H1 (cell line): ENCODE measurements at regions not wholly inside any gene's neighbourhood (a gene's known extent, or its start where the extent isn't known, plus 50 kb on each side); places are given as distances from the start of the nearest gene placed in this dataset.

Source experiments
- CTCF ChIA-PET: fragments of 300-600 bp; sonication (Branson Sonifier 250); formaldehyde crosslinking; loops from one replicate; lab custom pipeline; 2021; ENCODE audit not compliant: partially characterized antibody; lab: Charles Lee
- POLR2A ChIA-PET: fragments of 300-600 bp; sonication (Branson Sonifier 250); formaldehyde crosslinking; loops from one replicate; lab custom pipeline; 2021; ENCODE audit warnings: inconsistent platforms; ENCODE audit not compliant: partially characterized antibody; lab: Charles Lee
- DNase-seq, 2 experiments: peaks; one replicate each; pipeline versions ENCODE4 v3.0.0 to v3.0.0-alpha.2; 2010 to 2022; ENCODE audit warnings: low spot score in 2 of 2, low read depth in 1 of 2, mixed read lengths in 1 of 2
- FAIRE-seq: peaks from 2 replicates; lab custom pipeline; 2011; peaks lifted over from hg19 to GRCh38; lab: Jason Lieb, UNC
- H2AFZ ChIP-seq: 2 replicates; pipeline ENCODE4 v1.8.1; 2012; ENCODE audit warnings: low read length, inconsistent platforms
- H2AK5ac ChIP-seq: 2 replicates; pipeline ENCODE4 v1.6.1; 2013; ENCODE audit warnings: low read depth, low read length
- H2BK120ac ChIP-seq: replicated peaks from 2 replicates; pipeline ENCODE3; 2013; ENCODE audit warnings: low read depth, low read length, inconsistent platforms
- H2BK12ac ChIP-seq: 2 replicates; pipeline ENCODE4 v1.6.1; 2013; ENCODE audit warnings: low read depth, low read length
- H2BK15ac ChIP-seq: 2 replicates; pipeline ENCODE4 v1.6.1; 2013; ENCODE audit warnings: low read length
- H2BK20ac ChIP-seq: 2 replicates; pipeline ENCODE4 v1.6.1; 2013; ENCODE audit warnings: low read length
- H2BK5ac ChIP-seq: 2 replicates; pipeline ENCODE4 v1.6.1; 2013; ENCODE audit warnings: low read depth, low read length
- H3K14ac ChIP-seq: 2 replicates; pipeline ENCODE4 v1.6.1; 2013; ENCODE audit warnings: inconsistent platforms; ENCODE audit not compliant: insufficient read length
- H3K18ac ChIP-seq: 2 replicates; pipeline ENCODE4 v1.6.1; 2013; ENCODE audit warnings: low read length; ENCODE audit errors: extremely low read depth
- H3K23ac ChIP-seq: 2 replicates; pipeline ENCODE4 v1.6.1; 2013; ENCODE audit warnings: inconsistent platforms; ENCODE audit not compliant: insufficient read length
- H3K23me2 ChIP-seq: 2 replicates; pipeline ENCODE4 v1.6.1; 2013; ENCODE audit warnings: low read depth, low read length
- H3K27ac ChIP-seq: 2 replicates; pipeline ENCODE4 v1.6.1; 2011; ENCODE audit warnings: low read depth, low read length, inconsistent platforms
- H3K27me3 ChIP-seq, 4 experiments: replicated peaks in 1 of 4; 1 replicate in 1 of 4; 2 replicates in 3 of 4; pipeline versions ENCODE4 v1.6.1 to v1.8.1; 2011 to 2013; ENCODE audit warnings: low read length in 3 of 4, mild to moderate bottlenecking in 3 of 4, inconsistent platforms in 2 of 4, mixed read lengths in 2 of 4, moderate library complexity in 1 of 4; ENCODE audit not compliant: control insufficient read depth in 3 of 4, insufficient read depth in 3 of 4; ENCODE audit errors: extremely low read depth in 1 of 4
- H3K36me3 ChIP-seq, 4 experiments: 2 replicates each; pipeline versions ENCODE4 v1.6.1 to v1.8.1; 2011 to 2013; ENCODE audit warnings: mild to moderate bottlenecking in 4 of 4, low read length in 3 of 4, moderate library complexity in 2 of 4, control low read depth in 1 of 4, inconsistent platforms in 1 of 4; ENCODE audit not compliant: insufficient read depth in 4 of 4, control insufficient read depth in 2 of 4
- H3K4ac ChIP-seq: replicated peaks from 2 replicates; pipeline ENCODE3; 2013; ENCODE audit warnings: low read length, low read depth, mixed read lengths, inconsistent platforms; ENCODE audit not compliant: insufficient read length
- H3K4me1 ChIP-seq, 4 experiments: replicated peaks in 1 of 4; 1 replicate in 1 of 4; 2 replicates in 3 of 4; pipeline versions ENCODE4 v1.6.1 to v1.8.1; 2011 to 2013; ENCODE audit warnings: low read length in 3 of 4, inconsistent platforms in 2 of 4, mixed read lengths in 1 of 4; ENCODE audit not compliant: insufficient read depth in 4 of 4, control insufficient read depth in 3 of 4
- H3K4me2 ChIP-seq, 2 experiments: 2 replicates each; pipeline versions ENCODE4 v1.6.1 to v1.8.1; 2011 to 2013; ENCODE audit warnings: low read depth in 2 of 2, low read length in 2 of 2, control low read depth in 1 of 2, inconsistent platforms in 1 of 2, mild to moderate bottlenecking in 1 of 2; ENCODE audit not compliant: insufficient read depth in 1 of 2
- H3K4me3 ChIP-seq, 4 experiments: fragments of 200-600, 300-600 bp in 1 of 4; sonication (generic), shearing (Covaris generic), sonication (Bioruptor Twin) in 1 of 4; 2 replicates each; pipeline versions ENCODE4 v1.5.1 to v1.8.1; 2011 to 2016; ENCODE audit warnings: low read length in 4 of 4, low read depth in 3 of 4, control low read depth in 2 of 4, inconsistent platforms in 2 of 4, mild to moderate bottlenecking in 2 of 4, mixed read lengths in 1 of 4, moderate library complexity in 1 of 4; ENCODE audit not compliant: insufficient read depth in 2 of 4; ENCODE audit errors: extremely low read depth in 1 of 4
- H3K56ac ChIP-seq: replicated peaks from 2 replicates; pipeline ENCODE3; 2013; ENCODE audit warnings: low read depth, mild to moderate bottlenecking, mixed read lengths, low read length, inconsistent platforms; ENCODE audit not compliant: insufficient read length
- H3K79me1 ChIP-seq: 2 replicates; pipeline ENCODE4 v1.6.1; 2013; ENCODE audit warnings: low read depth, low read length, control low read depth
- H3K79me2 ChIP-seq, 2 experiments: 2 replicates each; pipeline versions ENCODE4 v1.6.1 to v1.8.1; 2012 to 2013; ENCODE audit warnings: low read length in 2 of 2, mild to moderate bottlenecking in 2 of 2, inconsistent platforms in 1 of 2; ENCODE audit not compliant: insufficient read depth in 2 of 2, control insufficient read depth in 1 of 2
- H3K9ac ChIP-seq, 4 experiments: replicated peaks in 1 of 4; 1 replicate in 1 of 4; 2 replicates in 3 of 4; pipeline versions ENCODE4 v1.6.1 to v1.8.1; 2011 to 2013; ENCODE audit warnings: low read depth in 3 of 4, low read length in 3 of 4, control low read depth in 2 of 4, mild to moderate bottlenecking in 2 of 4, moderate library complexity in 2 of 4, inconsistent platforms in 1 of 4; ENCODE audit errors: extremely low read depth in 1 of 4
- H3K9me3 ChIP-seq, 2 experiments: 2 replicates each; pipeline versions ENCODE4 v1.6.1 to v1.8.1; 2012 to 2013; ENCODE audit warnings: mild to moderate bottlenecking in 2 of 2, moderate library complexity in 2 of 2, control low read depth in 1 of 2, inconsistent platforms in 1 of 2, low read depth in 1 of 2, low read length in 1 of 2, mixed read lengths in 1 of 2; ENCODE audit not compliant: insufficient read depth in 2 of 2
- H4K20me1 ChIP-seq, 2 experiments: replicated peaks in 1 of 2; 2 replicates each; pipeline versions ENCODE3 to v1.8.1; 2011 to 2013; ENCODE audit warnings: inconsistent platforms in 2 of 2, low read length in 2 of 2, mild to moderate bottlenecking in 1 of 2; ENCODE audit not compliant: insufficient read depth in 2 of 2, control insufficient read depth in 1 of 2
- H4K5ac ChIP-seq: 2 replicates; pipeline ENCODE4 v1.6.1; 2013; ENCODE audit warnings: low read length, low read depth, mixed read lengths, inconsistent platforms; ENCODE audit not compliant: insufficient read length
- H4K8ac ChIP-seq: 2 replicates; pipeline ENCODE4 v1.8.0; 2013; ENCODE audit warnings: mild to moderate bottlenecking, moderate library complexity, low read length, inconsistent platforms; ENCODE audit not compliant: insufficient read depth; ENCODE audit errors: extremely low read depth
- H4K91ac ChIP-seq: replicated peaks from 2 replicates; pipeline ENCODE3; 2013; ENCODE audit warnings: low read length, mixed read lengths, inconsistent platforms; ENCODE audit not compliant: insufficient read length
- RFX5 ChIP-seq: IDR thresholded peaks from 2 replicates; pipeline ENCODE4 v1.6.1; 2011; ENCODE audit warnings: low read depth, low read length, improper control_type of control experiment, borderline replicate concordance
- WGBS, 2 experiments: shearing (Covaris generic) in 1 of 2; methylation state at CpG; one replicate each; pipeline versions ENCODE4 v1.1.6 to v1.1.7; 2013 to 2015; ENCODE audit warnings: low lambda C conversion rate in 2 of 2, mixed read lengths in 2 of 2, inconsistent platforms in 1 of 2, low coverage in 1 of 2, missing lambda C conversion rate in 1 of 2; ENCODE audit not compliant: insufficient replicate concordance in 2 of 2, insufficient coverage in 1 of 2, insufficient read length in 1 of 2; ENCODE audit errors: extremely low coverage in 1 of 2, missing lambda C conversion rate in 1 of 2; 5-methylcytosine and 5-hydroxymethylcytosine counted together

DNA sequence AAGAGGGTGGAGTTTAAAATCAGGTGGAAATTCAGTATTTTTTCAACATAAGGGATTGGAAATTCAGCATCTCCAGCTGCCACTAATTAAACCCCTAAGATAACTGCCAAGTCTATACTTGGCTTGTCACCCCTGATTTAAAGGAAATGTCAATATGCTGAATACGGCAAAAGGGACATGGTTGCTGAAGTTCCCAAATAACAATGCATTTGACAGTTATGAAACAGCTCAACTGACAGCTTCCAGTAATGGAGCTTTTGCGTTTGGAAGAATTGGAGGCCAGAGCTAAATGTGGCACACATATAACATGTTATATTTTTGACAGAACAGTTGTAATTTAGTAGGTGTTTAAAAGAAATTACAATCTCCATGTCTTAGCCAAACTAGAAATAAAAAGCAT lies 1867.9 kb upstream of the LRRTM1 start:
- DNase-seq (no peak), FAIRE-seq (no peak)
- H3K18ac ChIP-seq, result no peak overlapping the region
- H3K4ac ChIP-seq, result no peak overlapping the region
- H3K23ac ChIP-seq, result no peak overlapping the region
- H3K4me1 ChIP-seq, result no peaks in the 10 kb centered on the region
- H3K4me3 ChIP-seq, result no peak overlapping the region
- no peak for TF ChIP-seq RFX5
- no peak overlapping the region for H3K4me2 ChIP-seq
- no peak overlapping the region for H2BK15ac ChIP-seq
- no peaks in the 10 kb centered on the region for H3K79me2 ChIP-seq
- no peaks in the 10 kb centered on the region for H3K79me1 ChIP-seq
- H2BK120ac ChIP-seq, result no peak overlapping the region
- H3K36me3 ChIP-seq, result no peaks in the 10 kb centered on the region
- H4K20me1 ChIP-seq, result no peaks in the 10 kb centered on the region
- no peak overlapping the region for H3K9ac ChIP-seq
- no peak overlapping the region for H2BK12ac ChIP-seq
- no peak overlapping the region for H4K5ac ChIP-seq
- no peak overlapping the region for H3K56ac ChIP-seq
- WGBS, 2 experiments, result 100% methylated on average over 2 of the region's 2 CpGs; no CpG with 5 or more reads in 1 of the 2 experiments
- no peak overlapping the region for H2AFZ ChIP-seq
- H4K8ac ChIP-seq, result no peak overlapping the region
- CTCF ChIA-PET, result no interaction called here
- H2AK5ac ChIP-seq, result no peak overlapping the region
- H3K9me3 ChIP-seq, result no peaks in the 10 kb centered on the region
- H2BK5ac ChIP-seq, result no peak overlapping the region
- no peak overlapping the region for H2BK20ac ChIP-seq
- no peaks in the 10 kb centered on the region for H3K27me3 ChIP-seq
- H4K91ac ChIP-seq, result no peak overlapping the region
- POLR2A ChIA-PET, result no interaction called here
- H3K27ac ChIP-seq, result no peak overlapping the region
- no peaks in the 10 kb centered on the region for H3K23me2 ChIP-seq
- H3K14ac ChIP-seq, result no peak overlapping the region
